SK-N-SH (cell line): ENCODE measurements at regions not wholly inside any gene's neighbourhood (a gene's known extent, or its start where the extent isn't known, plus 50 kb on each side); places are given as distances from the start of the nearest gene placed in this dataset.

Source experiments
- CTCF ChIP-seq: fragments of 200-600 bp; sonication (generic); IDR thresholded peaks from 2 replicates; pipeline ENCODE4 v1.6.1; 2017; ENCODE audit warnings: antibody characterized with exemption, mild to moderate bottlenecking, moderate library complexity
- RAD21 ChIP-seq: IDR thresholded peaks from 2 replicates; pipeline ENCODE4 v1.6.1; 2012; ENCODE audit warnings: mild to moderate bottlenecking, low read length
- SIN3A ChIP-seq: IDR thresholded peaks from 2 replicates; pipeline ENCODE4 v1.6.1; 2012; ENCODE audit warnings: low read depth, mild to moderate bottlenecking, low read length, moderate library complexity, borderline replicate concordance
- SMC3 ChIP-seq: IDR thresholded peaks from 2 replicates; pipeline ENCODE4 v1.6.1; 2012; ENCODE audit warnings: low read depth, low read length, improper control_type of control experiment

- no peak for TF ChIP-seq SMC3
- TF ChIP-seq SIN3A = no peak
- TF ChIP-seq RAD21 = no peak
- TF ChIP-seq CTCF = no peak
Measured at GRCh38 chr2:176423819-176424218, 154.6 kb downstream of the MTX2 start.
